Karpas-422 (cell line): ENCODE measurements at regions not wholly inside any gene's neighbourhood (a gene's known extent, or its start where the extent isn't known, plus 50 kb on each side); places are given as distances from the start of the nearest gene placed in this dataset.

Experiments used
- DNase-seq: peaks from one replicate; pipeline ENCODE4 v3.0.0-alpha.2; 2015
- H2AFZ ChIP-seq: fragments of 200-600 bp; sonication (generic); 2 replicates; pipeline ENCODE4 v1.6.1; 2014; ENCODE audit warnings: antibody characterized with exemption, low read length, mixed read lengths
- H3K27ac ChIP-seq: fragments of 200-600 bp; sonication (generic); 2 replicates; pipeline ENCODE4 v1.5.1; 2014; ENCODE audit warnings: mild to moderate bottlenecking, low read length, moderate library complexity
- H3K27me3 ChIP-seq: fragments of 200-600 bp; sonication (generic); 2 replicates; pipeline ENCODE4 v1.6.1; 2014; ENCODE audit warnings: low read length, mixed read lengths
- H3K36me3 ChIP-seq: fragments of 200-600 bp; sonication (generic); 2 replicates; pipeline ENCODE4 v1.6.1; 2014; ENCODE audit warnings: low read length, mixed read lengths; ENCODE audit not compliant: insufficient read depth
- H3K4me1 ChIP-seq: fragments of 200-600 bp; sonication (generic); 2 replicates; pipeline ENCODE4 v1.6.1; 2014; ENCODE audit warnings: mild to moderate bottlenecking, low read length, mixed read lengths
- H3K4me2 ChIP-seq: fragments of 200-600 bp; sonication (generic); 2 replicates; pipeline ENCODE4 v1.6.1; 2014; ENCODE audit warnings: low read length, low read depth, mild to moderate bottlenecking; ENCODE audit not compliant: poor library complexity, severe bottlenecking
- H3K4me3 ChIP-seq: fragments of 200-600 bp; sonication (generic); 2 replicates; pipeline ENCODE4 v1.5.1; 2014; ENCODE audit warnings: mild to moderate bottlenecking, antibody characterized with exemption, low read length, mixed read lengths
- H3K79me2 ChIP-seq: fragments of 200-600 bp; sonication (generic); 2 replicates; pipeline ENCODE4 v1.6.1; 2014; ENCODE audit warnings: mild to moderate bottlenecking, low read length, mixed read lengths
- H3K9ac ChIP-seq: fragments of 200-600 bp; sonication (generic); 2 replicates; pipeline ENCODE4 v1.6.0; 2014; ENCODE audit warnings: low read length
- H3K9me2 ChIP-seq: fragments of 200-600 bp; sonication (generic), shearing (Covaris generic); replicated peaks from 2 replicates; pipeline ENCODE4 v1.6.0; 2014; ENCODE audit warnings: mild to moderate bottlenecking, low read length, moderate library complexity; ENCODE audit not compliant: insufficient read depth
- H3K9me3 ChIP-seq: fragments of 300-700, 200-600 bp; sonication (generic); 2 replicates; pipeline ENCODE4 v1.6.1; 2014; ENCODE audit warnings: low read length, mixed read lengths
- H4K20me1 ChIP-seq: fragments of 200-600 bp; sonication (generic); 2 replicates; pipeline ENCODE4 v1.6.1; 2014; ENCODE audit warnings: mild to moderate bottlenecking, antibody characterized with exemption, low read length, low read depth; ENCODE audit not compliant: insufficient read depth

DNA sequence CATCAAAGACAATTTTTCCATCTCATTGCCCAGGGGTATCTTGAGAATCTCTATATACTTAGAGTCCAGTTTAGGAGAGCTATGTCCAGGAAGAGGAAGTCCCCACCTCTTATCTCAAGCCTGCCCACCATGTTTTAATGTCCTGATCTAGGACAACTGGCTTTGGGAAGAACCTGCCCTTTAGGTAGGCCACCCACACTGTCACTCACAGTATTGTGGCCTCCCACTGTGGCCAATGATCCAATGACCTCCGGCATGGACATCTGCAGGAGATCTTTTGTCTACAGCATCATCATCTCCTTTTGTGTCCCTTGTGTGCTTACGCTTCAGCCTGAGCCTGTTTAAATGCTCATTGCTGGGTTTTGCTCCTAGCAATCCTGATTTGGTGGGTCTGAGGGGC lies 77.4 kb downstream of the SLC4A3 start:
- H3K36me3 ChIP-seq = peaks cover 3% of the 10 kb centered on the region; the same call in 1 of the 2 replicates
- no peak overlapping the region for H3K4me2 ChIP-seq
- no peaks in the 10 kb centered on the region for H3K9me3 ChIP-seq
- H3K9ac ChIP-seq = no peak overlapping the region
- DNase-seq = no peak
- H3K27ac ChIP-seq = no peak overlapping the region
- H3K4me1 ChIP-seq = peaks cover 31% of the 10 kb centered on the region
- H3K4me3 ChIP-seq = no peak overlapping the region
- H4K20me1 ChIP-seq = peaks cover 4% of the 10 kb centered on the region; the same call in 1 of the 2 replicates
- no peak overlapping the region for H2AFZ ChIP-seq
- no peaks in the 10 kb centered on the region for H3K9me2 ChIP-seq
- peaks cover 97% of the 10 kb centered on the region for H3K79me2 ChIP-seq
- H3K27me3 ChIP-seq = no peaks in the 10 kb centered on the region

DNA sequence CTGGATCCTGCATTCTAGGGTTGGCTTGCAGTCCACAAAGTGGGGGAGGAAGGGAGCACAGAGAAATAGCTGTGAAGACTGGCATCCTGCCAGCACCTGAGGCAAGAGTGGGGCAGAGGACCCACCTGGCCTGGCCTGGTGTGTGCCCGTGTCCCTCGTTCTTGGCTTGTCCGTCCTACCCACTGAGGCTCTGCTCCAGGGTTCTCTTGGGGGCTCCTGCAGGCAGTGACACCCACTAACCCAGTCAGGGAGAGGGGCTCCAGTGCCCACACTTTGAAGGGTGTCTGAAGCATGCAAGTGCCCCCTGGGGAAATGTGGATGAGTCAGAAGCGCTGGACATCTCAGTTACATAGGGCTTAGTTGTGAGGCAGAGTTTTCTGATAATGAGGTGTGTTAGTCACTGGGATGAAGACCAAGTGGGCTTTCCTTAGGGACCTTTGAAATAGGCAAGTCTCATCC lies 79.4 kb downstream of the SLC4A3 start:
- Histone ChIP-seq H3K9me2 (no peaks in the 10 kb centered on the region), H3K4me3 (no peak overlapping the region), H3K4me1 (peaks cover 35% of the 10 kb centered on the region), H3K9me3 (no peaks in the 10 kb centered on the region), H3K36me3 (peaks cover 3% of the 10 kb centered on the region; the same call in 1 of the 2 replicates), H3K4me2 (no peak overlapping the region), H3K27ac (0 out of 2 replicates have a peak overlapping the region, but pooled peaks have one; percentile 10), H3K27me3 (no peaks in the 10 kb centered on the region), H3K79me2 (peaks cover 97% of the 10 kb centered on the region), H3K9ac (no peak overlapping the region), H4K20me1 (peaks cover 4% of the 10 kb centered on the region; the same call in 1 of the 2 replicates), H2AFZ (no peak overlapping the region)
- no peak for DNase-seq

DNA sequence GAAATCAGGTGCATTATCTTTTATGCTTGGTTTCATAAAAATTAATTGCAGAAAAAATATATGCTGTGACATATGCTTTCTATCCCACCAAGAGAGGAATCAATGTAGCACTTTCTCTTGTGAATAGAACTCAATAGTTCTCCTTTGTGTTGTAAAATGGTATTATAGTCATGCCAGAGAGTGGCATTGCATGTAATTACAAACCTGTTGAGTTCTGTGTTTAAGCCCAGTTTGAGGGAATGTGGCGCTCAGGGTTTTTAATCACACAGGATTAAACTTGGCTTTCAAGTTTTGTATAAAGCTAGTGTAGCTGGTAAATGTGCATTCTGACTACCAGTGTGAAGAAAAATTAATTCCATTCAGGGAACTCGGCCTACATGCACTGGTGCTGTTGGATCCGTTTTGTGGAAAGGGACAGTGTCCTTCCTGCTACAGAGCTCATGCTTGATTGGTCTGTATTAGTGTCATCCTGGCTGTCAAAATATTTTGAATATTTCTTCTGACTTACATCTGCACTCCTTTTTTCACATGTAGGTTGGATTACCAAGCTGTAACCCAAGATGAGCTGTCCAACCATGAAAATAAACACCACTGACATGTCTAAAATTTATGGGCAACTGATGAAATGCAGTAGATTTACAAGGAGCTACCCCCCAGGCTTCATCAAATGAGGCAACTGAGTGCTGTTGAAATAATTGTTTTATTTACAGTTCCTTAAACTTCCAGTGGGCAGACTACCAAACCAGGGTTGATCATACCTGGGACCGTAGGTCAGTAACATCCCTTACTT lies 80.3 kb downstream of the SLC4A3 start:
- no peak overlapping the region for H3K4me2 ChIP-seq

DNA sequence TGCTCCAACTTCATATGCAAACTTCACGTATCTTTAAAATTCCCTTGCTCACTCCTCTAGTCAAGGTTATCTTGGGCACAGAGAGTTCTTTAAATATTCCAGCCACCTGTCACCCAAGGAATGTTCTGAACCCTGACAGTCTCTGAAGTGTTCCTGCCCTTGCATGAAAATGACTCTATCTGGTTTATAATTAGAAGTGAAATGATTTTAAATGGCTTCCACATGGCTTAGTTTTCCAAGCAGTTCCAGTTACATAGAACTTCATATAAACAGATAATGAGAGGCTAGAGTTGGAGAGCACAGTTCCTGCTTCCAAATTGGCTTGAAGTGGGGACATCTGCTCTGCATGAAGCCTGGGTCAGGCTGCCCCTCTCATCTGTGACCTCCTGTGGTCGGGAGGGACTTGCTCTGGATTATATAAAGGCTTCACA lies 81.9 kb downstream of the SLC4A3 start:
- H3K9me2 ChIP-seq = no peaks in the 10 kb centered on the region
- peaks cover 1% of the 10 kb centered on the region; the same call in 1 of the 2 replicates for H4K20me1 ChIP-seq
- peaks cover 97% of the 10 kb centered on the region for H3K79me2 ChIP-seq
- H2AFZ ChIP-seq = no peak overlapping the region
- no peak overlapping the region for H3K4me3 ChIP-seq
- H3K27me3 ChIP-seq = no peaks in the 10 kb centered on the region
- no peak overlapping the region for H3K27ac ChIP-seq
- H3K36me3 ChIP-seq = peaks cover 9% of the 10 kb centered on the region; the same call in 1 of the 2 replicates
- H3K4me1 ChIP-seq = peaks cover 32% of the 10 kb centered on the region
- H3K9me3 ChIP-seq = no peaks in the 10 kb centered on the region
- no peak overlapping the region for H3K9ac ChIP-seq
- no peak for DNase-seq
- no peak overlapping the region for H3K4me2 ChIP-seq

More for the DNA sequence above, 80.3 kb downstream of the SLC4A3 start:
- Histone ChIP-seq H2AFZ (no peak overlapping the region), H3K27me3 (no peaks in the 10 kb centered on the region), H3K4me3 (no peak overlapping the region), H3K9me2 (no peaks in the 10 kb centered on the region), H3K9me3 (no peaks in the 10 kb centered on the region), H3K79me2 (peaks cover 97% of the 10 kb centered on the region), H3K9ac (no peak overlapping the region), H3K27ac (peak overlapping the region; percentile 10; the same call in 1 of the 2 replicates), H4K20me1 (peaks cover 4% of the 10 kb centered on the region; the same call in 1 of the 2 replicates), H3K4me1 (peaks cover 35% of the 10 kb centered on the region), H3K36me3 (peaks cover 3% of the 10 kb centered on the region; the same call in 1 of the 2 replicates)
- DNase-seq = no peak

DNA sequence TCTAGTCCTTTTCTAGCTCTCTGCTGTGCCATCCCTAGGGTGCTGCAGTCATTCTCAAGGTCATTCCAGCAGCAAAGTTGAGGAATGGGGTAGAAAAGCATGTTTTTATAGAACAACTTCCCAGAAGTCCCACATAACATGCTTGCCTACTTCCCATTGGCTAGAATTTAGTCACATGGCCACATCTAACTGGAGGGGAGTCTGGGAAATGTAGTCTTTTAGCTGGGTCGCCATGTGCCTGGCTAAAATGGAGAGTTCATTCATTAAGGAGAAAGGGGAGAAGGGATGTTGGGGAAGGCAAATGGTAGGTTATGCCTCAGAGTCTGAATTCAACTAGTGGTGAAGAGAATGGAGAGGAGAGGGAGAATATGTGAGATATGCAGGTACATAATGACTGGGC lies 85.7 kb downstream of the SLC4A3 start:
- Histone ChIP-seq H3K9me3 (no peaks in the 10 kb centered on the region), H3K4me1 (peaks cover 3% of the 10 kb centered on the region; the same call in 1 of the 2 replicates), H3K9ac (no peak overlapping the region), H3K9me2 (no peaks in the 10 kb centered on the region), H3K27ac (no peak overlapping the region), H2AFZ (0 out of 2 replicates have a peak overlapping the region, but pooled peaks have one; percentile 37), H4K20me1 (no peaks in the 10 kb centered on the region), H3K4me2 (no peak overlapping the region), H3K27me3 (no peaks in the 10 kb centered on the region), H3K79me2 (peaks cover 97% of the 10 kb centered on the region), H3K36me3 (0 out of 2 replicates have a peak, but pooled peaks cover 5% of the 10 kb centered on the region), H3K4me3 (no peak overlapping the region)
- DNase-seq = peak; percentile 75

DNA sequence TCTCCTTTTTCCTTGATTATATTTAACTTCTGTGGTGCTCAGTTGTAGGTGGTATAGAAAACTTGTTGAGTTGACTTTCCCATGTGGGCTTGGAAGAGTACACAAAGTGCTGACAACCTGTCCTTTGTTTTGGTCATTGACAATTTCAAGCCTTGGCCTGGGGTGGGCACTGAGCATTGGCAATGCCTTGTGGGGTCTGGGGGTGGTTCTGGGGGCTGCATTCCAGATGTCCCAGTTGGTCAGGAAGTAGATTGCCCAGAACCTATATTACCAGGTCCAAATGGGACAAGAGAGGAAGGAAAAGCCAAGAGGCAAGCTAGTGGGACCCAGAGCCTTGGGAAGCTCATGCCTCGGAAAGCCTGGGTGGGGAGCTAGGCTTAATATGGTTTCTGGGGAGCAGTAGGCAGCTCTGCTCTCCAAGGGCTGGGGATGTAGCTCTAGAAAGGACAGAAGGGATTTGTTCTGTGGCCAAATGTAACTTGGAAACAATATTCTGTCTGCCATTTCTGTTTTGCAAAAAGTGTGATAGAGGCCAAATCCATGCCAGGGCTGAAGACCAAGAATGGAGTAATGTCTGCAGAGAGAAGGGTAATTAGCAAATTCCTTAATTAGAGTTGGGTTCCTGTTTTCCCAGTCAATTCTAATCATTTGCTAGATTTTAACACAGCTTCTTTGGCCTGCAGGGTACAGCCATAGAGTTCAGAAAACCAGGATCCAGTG lies 87.4 kb downstream of the SLC4A3 start:
- no peak overlapping the region for H3K9ac ChIP-seq
- H2AFZ ChIP-seq = no peak overlapping the region
- no peaks in the 10 kb centered on the region for H3K9me3 ChIP-seq
- no peak overlapping the region for H3K4me2 ChIP-seq
- H3K27me3 ChIP-seq = no peaks in the 10 kb centered on the region
- no peaks in the 10 kb centered on the region for H4K20me1 ChIP-seq
- H3K4me3 ChIP-seq = no peak overlapping the region
- no peak overlapping the region for H3K27ac ChIP-seq
- H3K4me1 ChIP-seq = peaks cover 3% of the 10 kb centered on the region; the same call in 1 of the 2 replicates
- peaks cover 97% of the 10 kb centered on the region for H3K79me2 ChIP-seq
- no peaks in the 10 kb centered on the region for H3K9me2 ChIP-seq
- DNase-seq = no peak
- H3K36me3 ChIP-seq = 0 out of 2 replicates have a peak, but pooled peaks cover 5% of the 10 kb centered on the region

DNA sequence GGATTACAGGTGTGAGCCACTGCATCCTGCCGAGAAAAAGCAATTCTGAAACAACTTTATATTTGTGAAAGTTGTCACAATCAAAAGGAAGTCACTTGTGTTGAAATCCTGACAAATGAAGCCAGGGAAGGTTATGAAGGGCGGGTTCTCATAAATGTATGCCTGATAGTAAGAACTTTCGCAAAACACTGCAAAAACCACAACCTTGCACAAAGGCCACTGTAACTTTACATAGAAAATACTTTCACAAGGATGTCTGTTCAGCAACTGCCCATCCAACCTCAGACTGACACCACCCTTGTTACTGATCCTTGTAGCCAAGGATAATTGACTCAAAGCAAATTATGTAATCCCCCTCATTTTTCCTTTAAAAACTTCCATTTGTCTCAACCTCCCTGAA lies 90.6 kb downstream of the SLC4A3 start:
- no peak overlapping the region for H3K27ac ChIP-seq
- no peaks in the 10 kb centered on the region for H3K9me3 ChIP-seq
- H3K79me2 ChIP-seq = peaks cover 91% of the 10 kb centered on the region
- no peak overlapping the region for H2AFZ ChIP-seq
- H4K20me1 ChIP-seq = no peaks in the 10 kb centered on the region
- no peak overlapping the region for H3K4me3 ChIP-seq
- no peak for DNase-seq
- no peaks in the 10 kb centered on the region for H3K27me3 ChIP-seq
- H3K9ac ChIP-seq = no peak overlapping the region
- H3K36me3 ChIP-seq = 0 out of 2 replicates have a peak, but pooled peaks cover 5% of the 10 kb centered on the region
- no peaks in the 10 kb centered on the region for H3K9me2 ChIP-seq
- H3K4me2 ChIP-seq = no peak overlapping the region
- peaks cover 3% of the 10 kb centered on the region; the same call in 1 of the 2 replicates for H3K4me1 ChIP-seq

DNA sequence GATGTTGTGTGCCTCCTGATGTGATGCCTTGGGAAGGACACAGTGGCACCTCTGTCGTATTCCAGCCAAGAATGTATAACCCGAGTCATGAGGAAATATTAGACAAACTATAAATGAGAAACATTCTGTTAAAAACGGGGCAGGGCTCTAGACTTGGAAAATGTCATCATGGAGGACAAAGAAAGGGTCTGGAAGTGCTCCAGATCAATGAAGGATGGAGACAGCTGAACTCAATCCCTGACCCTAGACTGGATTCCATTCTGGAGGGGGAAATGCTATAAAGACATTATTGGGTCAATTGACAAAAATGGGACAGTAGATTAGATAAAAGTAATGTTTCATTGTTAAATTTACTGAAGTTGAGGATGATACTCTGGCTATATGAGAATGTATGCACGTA lies 92.1 kb downstream of the SLC4A3 start:
- Histone ChIP-seq H3K4me3 (no peak overlapping the region), H3K9ac (no peak overlapping the region), H2AFZ (no peak overlapping the region), H3K27me3 (no peaks in the 10 kb centered on the region), H3K4me1 (peaks cover 9% of the 10 kb centered on the region), H3K36me3 (no peaks in the 10 kb centered on the region), H3K9me2 (no peaks in the 10 kb centered on the region), H3K4me2 (no peak overlapping the region), H4K20me1 (no peaks in the 10 kb centered on the region), H3K79me2 (peaks cover 89% of the 10 kb centered on the region), H3K9me3 (no peaks in the 10 kb centered on the region), H3K27ac (no peak overlapping the region)
- no peak for DNase-seq
